Dermis blood vessel endothelial cell (primary cell): ENCODE measurements at regions not wholly inside any gene's neighbourhood (a gene's known extent, or its start where the extent isn't known, plus 50 kb on each side); places are given as distances from the start of the nearest gene placed in this dataset.
"Not testable (repeated sequence)": the region's sequence is repeated elsewhere in the genome, so short reads cannot be mapped to it uniquely, and the experiment has no call there.

Experiments used
- DNase-seq: peaks from one replicate; pipeline ENCODE4 v3.0.0; 2010

- DNase-seq: not testable (repeated sequence)
Observed at GRCh38 chr9:42931045-42931444, 747.6 kb downstream of the SPATA31A6 start.

- peak; percentile 7 for DNase-seq
Observed at GRCh38 chr9:42937583-42938235, 754.2 kb downstream of the SPATA31A6 start.

GRCh38 chr9:42947050-42947449, 763.6 kb downstream of the SPATA31A6 start:
- DNase-seq: not testable (repeated sequence)

- DNase-seq: not testable (repeated sequence)
Observed at GRCh38 chr9:42951239-42951638, 767.8 kb downstream of the SPATA31A6 start.

GRCh38 chr9:42965155-42965554, 781.7 kb downstream of the SPATA31A6 start:
- not testable (repeated sequence) for DNase-seq

GRCh38 chr9:42971872-42972271, 788.4 kb downstream of the SPATA31A6 start:
- DNase-seq: not testable (repeated sequence)

GRCh38 chr9:42974725-42975124, 791.3 kb downstream of the SPATA31A6 start:
- not testable (repeated sequence) for DNase-seq

- DNase-seq: not testable (repeated sequence)
Observed at GRCh38 chr9:42984761-42985160, 801.3 kb downstream of the SPATA31A6 start.
